ENCODE measurements at regions not wholly inside any gene's neighbourhood (a gene's known extent, or its start where the extent isn't known, plus 50 kb on each side); places are given as distances from the start of the nearest gene placed in this dataset.

- no peak for DNase-seq (ENCODE audit: low read depth in 2 of 2)
Measured at GRCh38 chr14:101209594-101209993, 306.1 kb upstream of the RTL1 start.

DNA sequence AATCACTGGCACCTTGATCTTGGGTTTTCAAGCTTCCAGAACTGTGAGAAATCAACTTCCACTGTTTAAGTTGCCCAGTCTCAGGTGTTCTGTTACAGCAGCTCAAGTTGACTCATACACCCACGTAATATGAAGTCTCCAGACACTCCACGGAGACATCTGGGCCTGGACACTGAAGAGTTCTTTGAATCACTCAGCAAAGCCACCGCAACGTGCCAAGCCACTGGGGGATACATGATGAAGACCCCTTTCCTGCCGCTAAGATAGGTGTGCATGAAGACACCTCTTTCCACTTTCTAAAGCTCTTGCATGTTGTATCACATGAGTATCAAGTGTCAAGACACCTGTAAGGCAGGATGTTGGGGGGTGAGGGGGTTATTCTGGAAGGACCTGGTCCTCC is 311.7 kb upstream of the RTL1 start:
- no peak for DNase-seq (ENCODE audit: low read depth in 2 of 2)

DNA sequence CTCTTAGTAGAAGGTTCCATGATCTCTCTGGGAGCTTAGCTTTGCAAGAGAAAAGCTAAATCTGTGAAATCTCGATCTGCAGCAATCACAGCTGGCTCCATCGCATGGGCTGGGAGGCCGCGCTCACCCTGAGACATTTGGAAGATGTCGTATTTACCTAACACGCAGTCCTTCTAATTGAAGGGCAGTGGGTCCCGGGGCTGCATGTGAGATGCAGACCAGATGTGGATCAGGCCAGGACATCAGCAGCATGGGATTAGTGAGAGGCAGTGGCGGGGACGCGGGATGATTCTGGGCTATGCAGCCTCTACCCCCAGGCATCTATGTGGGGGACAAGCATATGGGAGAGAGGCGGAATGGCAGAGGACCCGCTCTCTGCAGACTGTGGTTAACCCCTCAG is 312.4 kb upstream of the RTL1 start:
- DNase-seq (ENCODE audit: low read depth in 2 of 2), result no peak

- DNase-seq (ENCODE audit: low read depth in 2 of 2), result no peak
Measured at GRCh38 chr14:101216366-101217079, 313.0 kb upstream of the RTL1 start.

- no peak for DNase-seq (ENCODE audit: low read depth in 2 of 2)
Measured at GRCh38 chr14:101217080-101217463, 313.6 kb upstream of the RTL1 start.

DNA sequence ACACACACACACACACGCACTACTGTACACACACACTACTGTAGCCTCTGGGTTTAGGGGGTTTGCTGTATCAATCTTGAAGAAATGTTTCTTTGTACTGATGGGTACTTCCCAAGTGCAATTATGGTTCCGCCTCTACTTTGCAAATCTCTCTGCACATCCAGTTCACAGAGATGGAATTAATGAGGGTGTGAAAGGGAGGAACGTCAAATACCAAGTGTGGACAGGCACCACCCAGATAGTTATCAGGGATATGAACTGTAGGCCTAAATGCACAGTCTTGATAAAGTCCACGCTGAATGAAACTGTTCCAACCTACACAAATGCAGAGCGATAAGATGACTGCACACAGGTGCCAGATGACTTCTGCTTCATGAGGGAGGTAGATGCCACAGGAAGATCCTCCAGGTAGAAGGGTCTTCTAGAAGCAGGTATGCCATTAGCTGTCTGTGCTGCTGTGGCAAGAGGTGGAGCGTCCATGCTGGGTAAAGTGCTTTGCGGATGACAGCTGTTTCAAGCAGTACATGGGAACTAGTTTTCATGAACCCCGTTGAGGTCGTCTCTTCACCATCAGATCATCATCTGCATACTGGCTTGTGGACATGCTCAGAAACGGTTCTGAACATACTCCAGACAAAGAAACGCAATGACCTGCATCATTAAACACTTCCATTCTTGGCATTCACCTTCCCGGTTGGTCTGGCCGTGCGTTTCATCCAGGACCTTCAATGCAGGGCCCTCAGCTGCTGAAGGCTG is 314.3 kb upstream of the RTL1 start:
- DNase-seq (ENCODE audit: low read depth in 2 of 2), result no peak

DNA sequence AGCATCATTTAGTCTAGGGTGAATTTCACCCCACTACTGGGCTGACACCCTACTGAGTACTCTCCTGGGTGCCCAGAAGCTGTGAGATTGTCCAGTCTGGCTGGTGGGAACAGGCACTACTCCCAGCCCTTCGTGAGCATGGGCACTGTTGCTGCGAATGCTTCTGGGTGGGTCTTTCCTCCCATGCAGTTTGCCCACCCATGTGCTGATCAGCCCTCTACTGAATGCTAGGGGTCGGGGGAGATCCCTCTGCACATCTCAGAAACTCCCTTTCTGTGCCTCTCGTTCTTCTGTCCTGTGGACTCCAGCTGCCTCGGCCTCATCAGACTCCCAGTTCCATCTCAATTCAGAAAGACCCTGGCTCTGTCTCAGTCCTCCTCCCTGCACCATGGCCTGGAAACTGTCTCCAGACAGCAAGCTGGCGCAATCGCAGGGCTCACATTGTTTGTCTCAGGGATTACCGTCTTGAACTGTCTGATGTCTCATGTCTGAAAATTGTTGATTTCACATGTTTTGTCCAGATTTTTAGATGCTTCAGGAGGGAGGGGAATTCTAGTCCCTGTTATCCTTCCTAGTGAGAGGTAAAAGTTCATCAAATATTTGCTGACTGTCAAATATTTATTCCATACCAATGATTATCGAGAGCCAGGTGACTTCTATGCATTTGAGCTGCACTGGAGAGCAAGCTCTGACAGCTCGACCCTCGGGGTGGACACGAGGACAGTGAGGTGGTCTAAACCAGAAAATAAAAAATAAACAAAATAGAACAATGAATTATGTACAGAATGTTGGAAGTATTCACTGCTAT is 316.6 kb upstream of the RTL1 start:
- no peak for DNase-seq (ENCODE audit: low read depth in 2 of 2)

DNA sequence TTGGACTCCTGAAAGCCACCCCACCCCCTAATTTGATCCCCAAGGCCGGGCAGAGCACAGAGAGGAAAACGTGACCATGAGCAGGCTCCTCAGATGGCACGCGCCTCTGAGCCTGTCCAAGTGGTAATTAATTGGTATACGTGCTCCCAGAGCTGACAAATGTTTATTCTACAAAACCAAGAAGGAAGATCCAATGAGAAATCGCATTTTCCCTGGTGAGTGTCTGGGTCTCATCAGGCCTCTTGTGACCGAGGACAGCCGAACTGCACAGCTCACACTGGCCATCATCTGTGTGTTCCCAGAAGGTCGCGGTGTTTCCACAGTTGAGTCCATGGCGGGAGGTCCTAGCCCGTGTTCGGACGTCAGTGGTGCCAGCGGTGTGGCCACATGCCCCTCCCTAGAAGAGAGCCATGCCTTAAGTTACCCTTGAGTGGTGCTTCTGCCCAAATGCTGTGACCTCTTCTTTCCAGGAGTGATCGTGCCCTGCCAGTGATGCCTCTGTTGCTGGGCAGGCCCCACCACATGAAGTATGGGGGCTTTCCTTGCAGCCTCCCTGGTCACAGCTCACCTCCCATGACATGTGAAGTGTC is 317.5 kb upstream of the RTL1 start:
- no peak for DNase-seq (ENCODE audit: low read depth in 2 of 2)

DNA sequence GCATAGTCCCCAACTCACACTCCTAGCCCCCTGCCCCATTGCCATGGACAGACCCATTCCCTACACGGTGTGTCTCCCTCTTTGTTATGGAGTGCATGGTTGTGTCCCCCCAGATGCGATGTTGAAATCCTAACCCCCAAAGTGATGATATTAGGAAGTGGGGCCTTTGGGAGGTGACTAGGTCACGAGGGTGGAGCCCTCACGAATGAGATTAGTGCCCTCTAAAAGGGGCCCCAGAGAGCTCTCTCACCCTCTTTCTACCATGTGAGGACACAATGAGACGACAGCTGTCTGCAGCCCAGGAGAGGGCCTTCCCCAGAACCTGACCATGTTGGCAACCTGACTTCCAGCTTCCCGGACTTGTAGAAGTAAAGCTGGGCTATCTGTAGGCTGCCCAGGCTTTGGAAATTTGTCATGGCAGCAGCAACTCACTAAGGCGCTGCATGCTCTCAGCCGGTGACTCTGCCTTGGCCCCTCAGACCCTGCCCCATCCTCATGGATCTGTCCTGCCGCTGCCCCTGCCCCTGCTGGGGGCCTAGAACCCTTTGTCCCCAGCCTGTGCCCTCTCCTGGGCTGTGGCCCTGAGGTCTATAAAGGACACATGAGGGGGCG is 318.1 kb upstream of the RTL1 start:
- no peak for DNase-seq (ENCODE audit: low read depth in 2 of 2)

- DNase-seq (ENCODE audit: low read depth in 2 of 2), result no peak
Measured at GRCh38 chr14:101222362-101223070, 319.0 kb upstream of the RTL1 start.

DNA sequence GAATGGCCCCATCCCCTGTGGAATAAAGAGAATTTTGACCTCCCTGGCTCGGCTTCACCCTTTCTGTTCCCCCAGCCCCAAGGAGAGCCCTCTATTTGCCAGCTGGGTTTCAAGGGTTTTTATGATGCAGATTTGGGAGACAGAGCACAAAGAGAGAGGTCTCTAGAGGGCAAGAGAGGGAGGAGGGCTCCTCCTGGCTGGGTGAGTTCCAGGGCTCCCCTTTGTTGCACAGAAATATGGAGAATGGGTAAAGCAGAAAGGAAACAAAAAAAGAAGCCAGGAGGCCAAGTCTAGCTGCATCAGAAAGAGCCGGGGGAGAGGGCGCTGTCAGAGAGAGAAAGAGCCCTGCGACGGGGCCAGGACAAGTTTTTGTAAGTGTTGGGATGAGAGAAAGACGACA is 319.6 kb upstream of the RTL1 start:
- DNase-seq (ENCODE audit: low read depth in 2 of 2), result no peak

- no peak for DNase-seq (ENCODE audit: low read depth in 2 of 2)
Measured at GRCh38 chr14:101223561-101224162, 320.1 kb upstream of the RTL1 start.

DNA sequence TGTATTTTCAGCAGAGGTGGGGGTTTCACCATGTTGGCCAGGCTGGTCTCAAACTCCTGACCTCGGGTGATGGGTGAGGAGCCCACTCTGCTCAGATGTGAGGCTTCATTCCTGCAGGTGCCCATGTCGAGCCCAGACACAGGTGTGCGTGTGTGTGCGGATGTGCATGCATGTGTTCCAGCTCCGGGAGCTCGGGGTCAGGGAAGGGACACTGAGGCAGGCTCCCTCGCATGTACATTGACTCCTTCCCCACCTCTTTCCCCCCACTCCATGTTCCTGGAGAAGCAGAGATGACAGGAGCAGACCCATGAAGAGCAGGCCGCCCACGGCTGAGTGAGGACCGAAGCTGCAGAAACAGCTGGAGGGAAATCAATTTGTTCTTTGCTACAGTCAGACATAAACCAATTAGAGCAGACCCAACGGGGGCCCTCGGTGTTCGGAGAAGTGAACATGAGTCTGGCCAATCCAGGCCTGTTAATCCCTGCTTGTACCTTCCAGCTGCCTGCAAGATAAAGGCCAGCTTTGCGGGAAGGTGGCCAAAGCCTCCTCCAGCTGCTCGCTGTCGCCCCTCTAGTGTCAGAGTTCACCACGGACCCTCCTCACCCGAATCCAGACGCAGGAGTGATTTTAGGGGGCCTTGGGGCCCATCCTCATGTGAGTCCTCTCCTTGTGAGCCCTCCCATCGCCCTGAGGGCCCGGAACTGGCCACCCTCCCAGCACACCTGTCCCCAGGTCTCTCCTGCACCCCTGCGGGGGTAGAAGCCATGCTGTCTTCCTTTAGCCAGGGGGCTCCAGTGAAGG is 321.0 kb upstream of the RTL1 start:
- no peak for DNase-seq (ENCODE audit: low read depth in 2 of 2)

GRCh38 chr14:101225157-101226152 is 321.9 kb upstream of the RTL1 start:
- DNase-seq (ENCODE audit: low read depth in 2 of 2), result no peak

GRCh38 chr14:101226265-101226602 is 322.7 kb upstream of the RTL1 start:
- no peak for DNase-seq (ENCODE audit: low read depth in 2 of 2)

DNA sequence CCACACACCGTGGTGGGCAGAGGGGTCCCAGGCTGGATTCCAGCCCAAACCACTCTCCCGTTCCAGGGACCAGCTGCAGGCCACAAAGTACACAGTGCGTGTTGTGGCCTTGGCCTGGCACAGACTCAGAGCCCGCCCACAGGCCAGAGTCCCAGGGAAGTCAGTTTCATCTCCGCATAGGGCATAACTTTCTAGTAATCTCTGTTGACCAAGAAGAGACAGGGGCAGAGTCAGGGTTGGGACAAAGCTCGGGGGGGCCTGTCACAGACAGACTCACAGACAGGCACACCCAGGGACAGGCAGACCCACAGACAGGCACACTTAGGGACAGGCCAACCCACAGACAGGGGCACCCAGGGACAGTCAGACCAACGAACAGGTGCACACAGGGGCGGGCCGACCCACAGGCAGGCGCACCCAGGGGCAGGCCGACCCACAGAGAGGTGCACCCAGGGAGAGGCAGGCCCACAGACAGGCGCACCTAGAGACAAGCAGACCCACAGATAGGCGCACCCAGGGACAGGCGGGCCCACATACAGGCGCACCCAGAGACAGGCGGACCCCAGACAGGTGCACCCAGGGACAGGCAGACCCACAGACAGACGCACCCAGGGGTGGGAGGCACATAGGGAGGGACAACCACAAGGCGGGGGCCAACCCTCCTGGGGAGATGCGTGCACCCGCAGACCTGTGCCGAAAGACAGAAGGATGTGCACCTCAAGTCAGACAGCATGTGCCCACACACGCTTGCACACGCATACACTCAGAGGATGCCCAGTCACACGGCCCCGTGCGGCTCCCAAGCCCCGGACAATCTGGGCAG is 323.3 kb upstream of the RTL1 start:
- DNase-seq (ENCODE audit: low read depth in 2 of 2), result no peak

- DNase-seq (ENCODE audit: low read depth in 2 of 2), result no peak
Measured at GRCh38 chr14:101227611-101228594, 324.4 kb upstream of the RTL1 start.
